Keratinocyte (primary cell): ENCODE measurements at regions not wholly inside any gene's neighbourhood (a gene's known extent, or its start where the extent isn't known, plus 50 kb on each side); places are given as distances from the start of the nearest gene placed in this dataset.

Experiments
- CTCF ChIP-seq, 3 experiments: IDR thresholded peaks in 1 of 3; conservative IDR thresholded peaks in 1 of 3; optimal IDR thresholded peaks in 1 of 3; 2 replicates in 2 of 3; 3 replicates in 1 of 3; pipeline versions ENCODE3 to v1.5.1; 2011; ENCODE audit warnings: low read length in 3 of 3, mild to moderate bottlenecking in 3 of 3, moderate library complexity in 2 of 3, control low read depth in 1 of 3, inconsistent platforms in 1 of 3; ENCODE audit not compliant: insufficient read depth in 2 of 3; ENCODE audit errors: extremely low read depth in 1 of 3
- EZH2 ChIP-seq: IDR thresholded peaks from one replicate; pipeline ENCODE4 v1.6.1; 2012; ENCODE audit warnings: inconsistent platforms, mild to moderate bottlenecking, low read length, moderate library complexity

- no peak for TF ChIP-seq CTCF (optimal IDR thresholded peaks at IDR 0.05 in 1 of 3, IDR thresholded peaks at IDR 0.05 in 1 of 3, conservative IDR thresholded peaks at IDR 0.05 in 1 of 3; ENCODE audit: extremely low read depth in 1 of 3, insufficient read depth in 2 of 3, low read length in 3 of 3)
- TF ChIP-seq EZH2, result no peak
These were observed 1164.2 kb downstream of the BRINP3 start for GRCh38 chr1:189313488-189313887.
